HCT116 (cell line): ENCODE measurements at regions not wholly inside any gene's neighbourhood (a gene's known extent, or its start where the extent isn't known, plus 50 kb on each side); places are given as distances from the start of the nearest gene placed in this dataset.

Experiments used
- EGR1 ChIP-seq: IDR thresholded peaks from 2 replicates; pipeline ENCODE4 v1.6.1; 2012; ENCODE audit warnings: low read depth
- ELF1 ChIP-seq: IDR thresholded peaks from 2 replicates; pipeline ENCODE4 v1.6.1; 2012; ENCODE audit warnings: low read depth, borderline replicate concordance
- EZH2 ChIP-seq: fragments of 200-600 bp; sonication (generic); IDR thresholded peaks from 2 replicates; pipeline ENCODE4 v1.6.1; 2017; ENCODE audit warnings: antibody characterized with exemption, mixed run types
- EZH2phosphoT487 ChIP-seq: fragments of 200-600 bp; IDR thresholded peaks from 2 replicates; pipeline ENCODE4 v1.6.1; 2018; ENCODE audit warnings: antibody characterized with exemption, borderline replicate concordance
- POLR2A ChIP-seq: IDR thresholded peaks from 2 replicates; pipeline ENCODE4 v1.7.0; 2011; ENCODE audit warnings: borderline replicate concordance; ENCODE audit not compliant: insufficient read depth, insufficient read length; ENCODE audit errors: extremely low read depth
- POLR2AphosphoS5 ChIP-seq: IDR thresholded peaks from 2 replicates; pipeline ENCODE4 v1.6.1; 2011; ENCODE audit warnings: mild to moderate bottlenecking, low read depth, low read length, moderate library complexity
- RAD21 ChIP-seq: IDR thresholded peaks from 2 replicates; pipeline ENCODE4 v1.6.1; 2012; ENCODE audit warnings: low read depth, mild to moderate bottlenecking
- SP1 ChIP-seq: IDR thresholded peaks from 2 replicates; pipeline ENCODE4 v1.6.1; 2012; ENCODE audit warnings: low read depth
- TCF7L2 ChIP-seq: IDR thresholded peaks from 2 replicates; pipeline ENCODE4 v1.7.0; 2011; ENCODE audit warnings: borderline replicate concordance, inconsistent platforms; ENCODE audit not compliant: insufficient read depth, insufficient read length; ENCODE audit errors: extremely low read depth
- ZNF274 ChIP-seq: fragments of 200-500 bp; sonication (Bioruptor generic); IDR thresholded peaks from 2 replicates; pipeline ENCODE4 v1.6.1; 2014; ENCODE audit warnings: mild to moderate bottlenecking, low read depth, low read length, inconsistent platforms
- TF ChIP-seq, protein P1 (sequence below), 3 experiments: fragments of 200-600 bp in 1 of 3; sonication (generic) in 1 of 3; IDR thresholded peaks in 2 of 3; conservative IDR thresholded peaks in 1 of 3; 2 replicates each; pipeline ENCODE4 v1.5.1; 2012 to 2017; ENCODE audit warnings: low read depth in 2 of 3, low read length in 2 of 3, antibody characterized with exemption in 1 of 3, borderline replicate concordance in 1 of 3, control low read depth in 1 of 3, mild to moderate bottlenecking in 1 of 3, mixed read lengths in 1 of 3, mixed run types in 1 of 3, moderate library complexity in 1 of 3; ENCODE audit not compliant: insufficient read depth in 1 of 3
- TF ChIP-seq, protein P2 (sequence below): IDR thresholded peaks from 2 replicates; pipeline ENCODE4 v1.6.1; 2012
- TF ChIP-seq, protein P3 (sequence below): IDR thresholded peaks from 2 replicates; pipeline ENCODE4 v1.6.1; 2012; ENCODE audit warnings: low read depth

DNA sequence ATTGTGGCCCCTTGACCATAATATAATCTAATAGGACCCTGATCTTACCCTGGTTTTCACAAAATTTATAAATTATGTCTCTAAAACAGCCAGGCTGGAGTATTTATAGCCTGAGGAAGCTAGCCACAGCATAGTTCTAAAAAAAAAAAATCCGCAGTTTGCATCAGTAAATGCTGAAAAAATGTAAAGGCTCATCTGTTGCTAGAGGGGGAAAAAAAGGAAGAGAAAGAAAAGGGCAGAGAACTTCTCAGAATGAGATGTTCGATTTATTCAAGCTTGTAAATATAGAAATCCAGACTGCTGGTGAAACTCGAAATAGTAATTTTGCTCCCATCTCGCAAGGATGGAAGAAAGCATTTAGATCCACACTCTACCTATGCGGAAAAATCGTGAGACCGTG lies 467.5 kb downstream of the NTRK2 start:
- TF ChIP-seq, protein P1, sequence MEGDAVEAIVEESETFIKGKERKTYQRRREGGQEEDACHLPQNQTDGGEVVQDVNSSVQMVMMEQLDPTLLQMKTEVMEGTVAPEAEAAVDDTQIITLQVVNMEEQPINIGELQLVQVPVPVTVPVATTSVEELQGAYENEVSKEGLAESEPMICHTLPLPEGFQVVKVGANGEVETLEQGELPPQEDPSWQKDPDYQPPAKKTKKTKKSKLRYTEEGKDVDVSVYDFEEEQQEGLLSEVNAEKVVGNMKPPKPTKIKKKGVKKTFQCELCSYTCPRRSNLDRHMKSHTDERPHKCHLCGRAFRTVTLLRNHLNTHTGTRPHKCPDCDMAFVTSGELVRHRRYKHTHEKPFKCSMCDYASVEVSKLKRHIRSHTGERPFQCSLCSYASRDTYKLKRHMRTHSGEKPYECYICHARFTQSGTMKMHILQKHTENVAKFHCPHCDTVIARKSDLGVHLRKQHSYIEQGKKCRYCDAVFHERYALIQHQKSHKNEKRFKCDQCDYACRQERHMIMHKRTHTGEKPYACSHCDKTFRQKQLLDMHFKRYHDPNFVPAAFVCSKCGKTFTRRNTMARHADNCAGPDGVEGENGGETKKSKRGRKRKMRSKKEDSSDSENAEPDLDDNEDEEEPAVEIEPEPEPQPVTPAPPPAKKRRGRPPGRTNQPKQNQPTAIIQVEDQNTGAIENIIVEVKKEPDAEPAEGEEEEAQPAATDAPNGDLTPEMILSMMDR (IDR thresholded peaks at IDR 0.05 in 2 of 3, conservative IDR thresholded peaks at IDR 0.05 in 1 of 3; ENCODE audit: borderline replicate concordance in 1 of 3, insufficient read depth in 1 of 3, low read depth in 2 of 3, low read length in 2 of 3) = no peak
- TF ChIP-seq EZH2phosphoT487 = no peak
- TF ChIP-seq POLR2AphosphoS5 = no peak
- TF ChIP-seq, protein P2, sequence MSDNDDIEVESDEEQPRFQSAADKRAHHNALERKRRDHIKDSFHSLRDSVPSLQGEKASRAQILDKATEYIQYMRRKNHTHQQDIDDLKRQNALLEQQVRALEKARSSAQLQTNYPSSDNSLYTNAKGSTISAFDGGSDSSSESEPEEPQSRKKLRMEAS = no peak
- TF ChIP-seq ZNF274 = no peak
- TF ChIP-seq EGR1 = no peak
- TF ChIP-seq EZH2 = no peak
- TF ChIP-seq, protein P3, sequence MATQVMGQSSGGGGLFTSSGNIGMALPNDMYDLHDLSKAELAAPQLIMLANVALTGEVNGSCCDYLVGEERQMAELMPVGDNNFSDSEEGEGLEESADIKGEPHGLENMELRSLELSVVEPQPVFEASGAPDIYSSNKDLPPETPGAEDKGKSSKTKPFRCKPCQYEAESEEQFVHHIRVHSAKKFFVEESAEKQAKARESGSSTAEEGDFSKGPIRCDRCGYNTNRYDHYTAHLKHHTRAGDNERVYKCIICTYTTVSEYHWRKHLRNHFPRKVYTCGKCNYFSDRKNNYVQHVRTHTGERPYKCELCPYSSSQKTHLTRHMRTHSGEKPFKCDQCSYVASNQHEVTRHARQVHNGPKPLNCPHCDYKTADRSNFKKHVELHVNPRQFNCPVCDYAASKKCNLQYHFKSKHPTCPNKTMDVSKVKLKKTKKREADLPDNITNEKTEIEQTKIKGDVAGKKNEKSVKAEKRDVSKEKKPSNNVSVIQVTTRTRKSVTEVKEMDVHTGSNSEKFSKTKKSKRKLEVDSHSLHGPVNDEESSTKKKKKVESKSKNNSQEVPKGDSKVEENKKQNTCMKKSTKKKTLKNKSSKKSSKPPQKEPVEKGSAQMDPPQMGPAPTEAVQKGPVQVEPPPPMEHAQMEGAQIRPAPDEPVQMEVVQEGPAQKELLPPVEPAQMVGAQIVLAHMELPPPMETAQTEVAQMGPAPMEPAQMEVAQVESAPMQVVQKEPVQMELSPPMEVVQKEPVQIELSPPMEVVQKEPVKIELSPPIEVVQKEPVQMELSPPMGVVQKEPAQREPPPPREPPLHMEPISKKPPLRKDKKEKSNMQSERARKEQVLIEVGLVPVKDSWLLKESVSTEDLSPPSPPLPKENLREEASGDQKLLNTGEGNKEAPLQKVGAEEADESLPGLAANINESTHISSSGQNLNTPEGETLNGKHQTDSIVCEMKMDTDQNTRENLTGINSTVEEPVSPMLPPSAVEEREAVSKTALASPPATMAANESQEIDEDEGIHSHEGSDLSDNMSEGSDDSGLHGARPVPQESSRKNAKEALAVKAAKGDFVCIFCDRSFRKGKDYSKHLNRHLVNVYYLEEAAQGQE = no peak
- TF ChIP-seq RAD21 = no peak
- TF ChIP-seq TCF7L2 = no peak
- TF ChIP-seq POLR2A = no peak
- no peak for TF ChIP-seq SP1
- no peak for TF ChIP-seq ELF1
